HG02678 (cell line): ENCODE measurements at regions not wholly inside any gene's neighbourhood (a gene's known extent, or its start where the extent isn't known, plus 50 kb on each side); places are given as distances from the start of the nearest gene placed in this dataset.
A peak's percentile ranks its signal among the peaks of the same experiment; 100 is the strongest.

Experiments
- ATAC-seq: cut with Tn5 transposase; IDR thresholded peaks from one replicate; pipeline ENCODE4 v1.9.1; 2021; ENCODE audit warnings: mild to moderate bottlenecking, moderate library complexity; ENCODE audit not compliant: unreplicated experiment

DNA sequence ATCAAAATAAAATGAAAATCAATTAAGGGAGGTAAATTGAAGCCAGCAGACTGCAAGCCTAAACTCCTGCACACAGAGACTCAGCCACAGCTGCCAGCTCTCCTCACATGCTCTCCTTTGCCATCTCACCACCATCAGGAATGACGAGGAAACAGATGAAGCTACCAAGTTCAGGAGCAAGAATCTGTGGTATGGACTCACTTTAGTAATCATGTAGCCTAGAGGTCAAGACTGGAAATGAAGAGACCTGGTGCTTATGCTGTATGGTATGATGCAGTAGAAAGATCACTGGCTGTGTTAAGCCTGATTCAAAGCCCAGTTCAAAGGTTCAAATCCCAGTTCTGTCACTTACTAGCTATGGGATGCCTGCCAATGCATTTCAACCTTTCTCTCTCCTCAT, 78.9 kb upstream of the CAMK1G start:
- no peak for ATAC-seq

DNA sequence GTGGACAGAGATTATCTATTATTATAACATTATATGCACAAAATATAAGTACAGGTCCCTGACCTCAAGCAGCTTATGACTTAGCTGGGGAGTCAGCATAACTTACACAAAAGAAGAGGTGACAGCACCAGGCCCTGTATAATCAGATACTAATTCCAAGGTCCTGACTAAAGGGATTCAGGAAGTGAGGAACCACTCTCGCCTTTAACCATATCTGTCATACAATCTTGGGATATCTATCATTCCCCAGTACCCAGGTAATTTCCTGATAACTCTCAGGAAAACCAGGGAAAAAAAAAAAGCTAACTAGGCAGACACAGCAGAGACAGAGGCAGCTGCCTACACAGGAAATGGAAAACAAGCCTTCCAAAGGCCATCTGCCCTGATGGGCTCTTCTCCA, 78.5 kb upstream of the CAMK1G start:
- no peak for ATAC-seq

- ATAC-seq, result no peak
Measured at GRCh38 chr1:209506101-209506500, 77.4 kb upstream of the CAMK1G start.

- ATAC-seq, result no peak
Measured at GRCh38 chr1:209509039-209509438, 74.5 kb upstream of the CAMK1G start.

GRCh38 chr1:209510063-209510462, 73.5 kb upstream of the CAMK1G start:
- no peak for ATAC-seq

GRCh38 chr1:209511169-209511568, 72.3 kb upstream of the CAMK1G start:
- no peak for ATAC-seq

DNA sequence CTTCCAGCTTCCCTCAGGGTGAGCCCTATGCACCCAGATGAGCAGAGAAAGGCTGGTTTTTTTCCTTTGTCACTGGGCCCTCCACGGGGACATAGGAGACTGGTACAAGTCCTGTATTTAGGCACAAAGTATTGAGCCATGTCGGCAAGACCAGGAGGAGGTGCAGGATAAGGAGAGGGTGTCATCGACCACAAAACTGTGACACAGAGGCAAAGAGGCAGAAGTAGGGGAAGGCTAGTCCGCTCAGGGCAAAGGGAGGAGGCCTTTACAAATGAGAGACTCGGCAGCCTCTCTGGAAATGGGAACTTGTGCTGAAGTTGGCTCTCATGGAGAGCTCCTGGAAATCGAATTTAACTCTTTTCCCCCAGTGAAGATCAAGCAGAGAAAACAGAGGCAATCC, 70.7 kb upstream of the CAMK1G start:
- no peak for ATAC-seq

- ATAC-seq, result peak; percentile 48
Measured at GRCh38 chr1:209513226-209513625, 70.3 kb upstream of the CAMK1G start.

- no peak for ATAC-seq
Measured at GRCh38 chr1:209516771-209517680, 66.5 kb upstream of the CAMK1G start.

GRCh38 chr1:209517681-209518050, 65.8 kb upstream of the CAMK1G start:
- no peak for ATAC-seq

DNA sequence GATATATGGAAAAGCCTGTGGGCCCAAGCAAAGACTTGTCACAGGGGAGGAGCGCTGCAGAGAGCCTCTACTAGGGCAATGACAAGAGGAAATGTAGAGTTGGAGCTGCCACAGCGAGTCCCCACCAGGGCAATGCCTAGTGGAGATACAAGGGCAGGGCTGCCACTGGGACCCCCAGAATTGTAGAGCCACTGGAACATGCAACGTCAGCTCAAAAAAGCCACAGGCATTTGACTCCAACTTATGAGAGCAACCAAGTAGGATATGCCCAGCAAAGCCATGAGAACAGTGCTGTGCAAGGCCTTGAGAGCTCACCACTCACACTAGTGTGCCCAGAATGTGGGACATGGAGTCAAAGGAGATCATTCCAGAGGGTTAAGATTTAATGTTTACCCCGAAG, 63.7 kb upstream of the CAMK1G start:
- ATAC-seq, result no peak

DNA sequence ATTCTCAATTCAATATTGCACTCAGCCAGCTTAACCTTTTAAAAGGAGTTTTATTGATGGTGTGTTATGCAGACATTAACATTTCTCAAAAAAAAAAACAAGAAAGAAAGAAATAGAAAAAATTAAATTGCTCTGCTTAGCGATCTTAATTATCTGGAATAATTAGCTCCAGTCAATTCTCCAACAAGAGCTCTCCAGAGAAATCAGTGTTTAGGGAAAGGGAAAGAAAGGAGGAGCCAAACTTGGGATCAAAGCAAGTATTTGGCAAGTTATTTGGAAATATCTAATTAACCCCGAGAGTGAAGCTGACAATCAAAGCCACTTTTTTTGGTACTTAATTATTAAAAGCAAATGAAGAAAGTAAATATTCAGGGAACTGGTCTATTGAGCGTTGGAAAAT, 60.7 kb upstream of the CAMK1G start:
- no peak for ATAC-seq

- no peak for ATAC-seq
Measured at GRCh38 chr1:209526137-209526536, 57.4 kb upstream of the CAMK1G start.

DNA sequence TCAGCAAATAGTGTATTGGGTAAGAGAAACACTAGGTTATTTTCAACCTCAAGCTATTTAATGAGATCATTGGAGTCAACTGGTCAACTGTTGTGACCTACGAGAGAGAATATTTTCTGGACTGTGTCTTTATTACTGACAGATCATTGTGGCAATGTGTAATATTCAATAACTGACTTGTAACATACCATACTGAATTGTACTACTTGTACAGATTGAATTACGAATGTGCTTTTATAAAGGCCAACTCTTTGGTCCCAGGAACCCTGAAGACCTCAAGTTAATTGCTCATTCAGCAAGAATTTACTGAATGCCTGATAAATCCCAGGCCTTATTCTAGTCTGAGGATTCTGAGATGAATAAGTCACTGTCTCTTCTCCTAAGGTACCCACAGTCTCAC, 56.1 kb upstream of the CAMK1G start:
- ATAC-seq, result no peak

DNA sequence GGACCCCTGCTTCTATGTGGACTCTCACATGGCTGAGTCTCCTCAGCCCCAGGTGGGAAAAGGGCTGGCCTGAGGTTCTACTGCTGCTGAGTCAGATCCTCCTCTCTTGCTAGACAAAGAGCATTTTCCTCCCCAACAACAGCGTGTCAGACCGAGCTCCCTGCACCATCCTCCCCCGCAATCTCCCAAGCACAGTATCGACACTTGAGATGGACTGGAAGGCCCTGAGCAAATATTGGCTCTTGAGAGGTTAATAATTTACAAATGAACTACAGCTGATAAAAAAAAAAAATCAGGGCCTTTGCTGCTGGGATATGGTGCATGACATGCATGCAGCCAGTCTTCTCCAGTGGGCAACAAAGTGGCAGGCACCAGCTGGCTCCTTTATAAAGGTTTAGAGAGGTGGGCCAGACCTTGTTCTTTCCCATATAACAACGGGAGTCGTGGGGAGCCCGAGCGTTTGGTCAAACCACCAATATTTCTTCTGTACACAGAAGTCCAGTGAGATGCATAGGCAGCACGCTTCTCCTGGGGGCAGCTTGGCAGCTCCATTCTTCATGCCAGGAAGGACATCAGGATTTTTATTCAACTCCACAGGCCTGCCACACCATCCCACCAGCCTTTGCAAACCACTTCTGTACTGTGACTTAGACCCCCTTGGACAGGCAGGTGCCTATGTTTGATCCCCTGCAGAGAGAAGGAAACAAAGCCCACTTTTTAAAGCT, 55.4 kb upstream of the CAMK1G start:
- no peak for ATAC-seq

- no peak for ATAC-seq
Measured at GRCh38 chr1:209529233-209529632, 54.3 kb upstream of the CAMK1G start.

- no peak for ATAC-seq
Measured at GRCh38 chr1:209531006-209531405, 52.5 kb upstream of the CAMK1G start.

DNA sequence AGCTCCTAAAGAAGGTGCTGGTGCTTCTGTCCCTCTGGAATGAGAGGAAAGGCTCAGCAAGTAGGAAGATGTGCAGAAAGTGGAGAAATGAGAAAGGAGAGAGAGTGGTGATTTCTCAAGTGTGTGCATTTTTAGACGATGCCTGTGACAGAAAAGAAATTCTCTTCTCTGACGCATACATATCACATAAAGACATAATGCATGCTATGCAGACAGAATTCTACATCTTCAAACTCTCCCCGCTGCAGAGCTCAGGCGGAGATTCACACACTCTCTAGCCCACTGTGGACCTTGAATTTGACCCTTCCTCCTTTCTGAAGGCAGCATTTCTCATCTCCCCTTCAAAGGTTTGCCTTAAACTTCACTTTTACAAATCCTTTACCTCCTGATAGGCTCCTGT, 52.0 kb upstream of the CAMK1G start:
- ATAC-seq, result no peak
